Testis (tissue), 2 donors: ENCODE measurements at regions not wholly inside any gene's neighbourhood (a gene's known extent, or its start where the extent isn't known, plus 50 kb on each side); places are given as distances from the start of the nearest gene placed in this dataset.

Source experiments
- DNase-seq: peaks from one replicate; pipeline ENCODE4 v3.0.0-alpha.2; 2019
- H3K27ac ChIP-seq, 2 donors: fragments of 200-600 bp; sonication (generic); one replicate each; pipeline ENCODE4 v1.5.1; 2019
- H3K27me3 ChIP-seq: fragments of 200-600 bp; sonication (generic); one replicate; pipeline ENCODE4 v1.5.1; 2019
- H3K36me3 ChIP-seq: fragments of 200-600 bp; sonication (generic); one replicate; pipeline ENCODE4 v1.5.1; 2017; ENCODE audit warnings: low read depth; ENCODE audit errors: missing control alignments
- H3K4me1 ChIP-seq: fragments of 200-600 bp; sonication (generic); one replicate; pipeline ENCODE4 v1.5.1; 2019
- H3K4me3 ChIP-seq, 2 donors: fragments of 200-600 bp; sonication (generic); one replicate each; pipeline ENCODE4 v1.5.1; 2017 to 2019
- H3K9me3 ChIP-seq: fragments of 200-600 bp; sonication (generic); one replicate; pipeline ENCODE4 v1.5.1; 2017
- CTCF ChIP-seq, 3 experiments: fragments of 450-650 bp in 2 of 3; fragments of 200-600 bp in 1 of 3; sonication (generic) in 1 of 3; IDR thresholded peaks; one replicate each; pipeline ENCODE4 v1.5.1; 2016 to 2019; ENCODE audit warnings: antibody characterized with exemption in 3 of 3, mild to moderate bottlenecking in 2 of 3, moderate library complexity in 1 of 3
- POLR2A ChIP-seq: fragments of 450-650 bp; IDR thresholded peaks from one replicate; pipeline ENCODE4 v1.6.1; 2017; ENCODE audit warnings: antibody characterized with exemption, mild to moderate bottlenecking, moderate library complexity
- WGBS, 2 donors: methylation state at CpG; one replicate each; pipeline ENCODE4 v1.1.5; 2018; 5-methylcytosine and 5-hydroxymethylcytosine counted together
- intact Hi-C: fragments of 100-400 bp; cut with DNase I; formaldehyde crosslinking; loops from one replicate; pipeline ENCODE4 v1.15.1; 2023; ENCODE audit warnings: low total_unique reads

DNA sequence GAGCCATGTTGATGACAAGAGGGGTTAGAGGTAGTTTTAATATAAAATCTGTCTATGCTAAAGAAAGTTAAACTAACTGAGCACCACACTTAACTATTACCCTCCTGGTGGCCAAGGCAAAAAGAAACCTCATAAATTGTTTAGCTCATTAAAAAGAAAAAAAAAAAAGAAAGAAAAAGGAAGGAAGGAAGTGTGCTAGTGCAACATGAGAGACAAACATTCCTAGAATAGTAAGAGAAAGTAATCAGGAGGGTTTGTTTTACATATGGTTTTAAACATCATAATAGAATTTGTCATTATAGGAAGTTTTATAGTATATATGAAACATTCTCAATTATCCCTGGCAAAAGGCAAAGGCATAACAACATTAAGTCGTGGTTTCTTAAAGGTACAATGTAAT, 152.3 kb downstream of the SNX18 start:
- Histone ChIP-seq H3K4me3 (no peak overlapping the region), H3K4me1 (peaks cover 17% of the 10 kb centered on the region), H3K9me3 (no peaks in the 10 kb centered on the region), H3K27ac (no peak overlapping the region), H3K27me3 (no peaks in the 10 kb centered on the region), H3K36me3 (no peaks in the 10 kb centered on the region)
- no peak for DNase-seq
- 38 to 74% methylated on average over 1 of the region's 1 CpG for WGBS, 2 donors
- intact Hi-C loops, result no loop called here
- TF ChIP-seq POLR2A (no peak), CTCF (IDR thresholded peaks at IDR 0.05) (no peak)

- Histone ChIP-seq H3K27ac (no peak overlapping the region), H3K9me3 (no peaks in the 10 kb centered on the region), H3K36me3 (no peaks in the 10 kb centered on the region), H3K4me1 (peaks cover 16% of the 10 kb centered on the region), H3K27me3 (no peaks in the 10 kb centered on the region), H3K4me3 (no peak overlapping the region)
- no peak for DNase-seq
- WGBS, 2 donors, result 43 to 54% methylated on average over 1 of the region's 1 CpG
- no peak for TF ChIP-seq CTCF (IDR thresholded peaks at IDR 0.05)
- no peak for TF ChIP-seq POLR2A
- intact Hi-C loops, result no loop called here
Measured at GRCh38 chr5:54669285-54669684, 151.7 kb downstream of the SNX18 start.

- H3K36me3 ChIP-seq, result no peaks in the 10 kb centered on the region
- no peak overlapping the region for H3K27ac ChIP-seq
- intact Hi-C loops, result no loop called here
- no peaks in the 10 kb centered on the region for H3K9me3 ChIP-seq
- DNase-seq, result no peak
- 94% methylated on average over 2 of the region's 2 CpGs for WGBS, 2 donors
- TF ChIP-seq POLR2A (no peak), CTCF (IDR thresholded peaks at IDR 0.05) (no peak)
- H3K27me3 ChIP-seq, result no peaks in the 10 kb centered on the region
- peaks cover 10% of the 10 kb centered on the region for H3K4me1 ChIP-seq
- no peak overlapping the region for H3K4me3 ChIP-seq
Measured at GRCh38 chr5:54668096-54668495, 150.5 kb downstream of the SNX18 start.

DNA sequence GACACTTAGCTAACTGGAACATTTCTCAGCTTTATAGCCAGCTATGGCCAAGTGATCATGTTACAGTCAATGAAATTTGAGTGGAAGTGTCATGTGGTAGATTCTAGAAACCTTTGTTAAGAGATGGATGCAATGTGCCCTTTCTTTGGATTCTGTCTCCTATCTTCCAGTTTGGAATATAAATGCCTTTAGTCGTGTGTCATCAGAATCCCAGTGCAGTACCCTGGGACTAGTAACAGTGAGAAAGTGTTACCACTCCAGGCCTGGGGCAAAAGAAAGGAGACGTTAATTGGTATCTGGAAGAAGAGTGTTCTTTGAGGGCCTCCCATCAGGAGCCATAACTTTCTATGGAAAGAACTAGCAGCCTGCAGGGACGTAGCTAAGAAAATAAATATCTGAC, 149.6 kb downstream of the SNX18 start:
- 64 to 65% methylated on average over 3 of the region's 3 CpGs for WGBS, 2 donors
- intact Hi-C loops, result no loop called here
- no peak overlapping the region for H3K27ac ChIP-seq
- no peak for TF ChIP-seq POLR2A
- TF ChIP-seq CTCF (IDR thresholded peaks at IDR 0.05), result no peak
- H3K27me3 ChIP-seq, result no peaks in the 10 kb centered on the region
- DNase-seq, result no peak
- no peak overlapping the region for H3K4me3 ChIP-seq
- no peaks in the 10 kb centered on the region for H3K9me3 ChIP-seq
- no peaks in the 10 kb centered on the region for H3K36me3 ChIP-seq
- peaks cover 9% of the 10 kb centered on the region for H3K4me1 ChIP-seq

DNA sequence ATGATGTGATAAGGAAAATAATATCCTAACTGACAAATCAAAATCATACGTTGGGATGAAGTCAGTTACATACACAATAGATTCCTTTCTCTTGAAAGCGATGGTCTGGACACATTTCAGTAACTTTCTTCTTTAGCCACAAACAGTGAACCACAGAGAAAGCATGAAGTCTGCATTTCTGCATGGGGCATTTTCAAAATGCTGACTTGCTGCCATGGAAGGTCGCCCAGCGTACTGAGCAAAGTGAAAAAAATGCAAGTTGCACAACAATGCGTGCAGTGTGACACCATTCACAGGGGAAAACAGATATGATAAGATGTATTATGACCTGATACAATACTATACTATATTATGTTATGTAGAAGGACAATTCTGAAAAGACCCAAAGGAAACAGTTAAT, 146.3 kb downstream of the SNX18 start:
- H3K4me3 ChIP-seq, result no peak overlapping the region
- no peak overlapping the region for H3K27ac ChIP-seq
- no peaks in the 10 kb centered on the region for H3K9me3 ChIP-seq
- no peak for TF ChIP-seq CTCF (IDR thresholded peaks at IDR 0.05)
- no peaks in the 10 kb centered on the region for H3K27me3 ChIP-seq
- no peak for DNase-seq
- 45 to 55% methylated on average over 5 of the region's 5 CpGs for WGBS, 2 donors
- peaks cover 6% of the 10 kb centered on the region for H3K4me1 ChIP-seq
- intact Hi-C loops, result no loop called here
- H3K36me3 ChIP-seq, result no peaks in the 10 kb centered on the region
